Neural progenitor cell (in vitro differentiated cells): ENCODE measurements at regions not wholly inside any gene's neighbourhood (a gene's known extent, or its start where the extent isn't known, plus 50 kb on each side); places are given as distances from the start of the nearest gene placed in this dataset.

Experiments
- CTCF ChIP-seq: fragments of 200-600 bp; sonication (generic); IDR thresholded peaks from 2 replicates; pipeline ENCODE4 v1.5.1; 2017; ENCODE audit warnings: antibody characterized with exemption, mild to moderate bottlenecking
- EZH2 ChIP-seq: fragments of 200-600 bp; sonication (generic); IDR thresholded peaks from 2 replicates; pipeline ENCODE4 v1.6.1; 2017; ENCODE audit warnings: antibody characterized with exemption, mild to moderate bottlenecking, moderate library complexity

GRCh38 chr7:142425281-142425680 lies 167.4 kb upstream of the PRSS58 start:
- no peak for TF ChIP-seq CTCF
- no peak for TF ChIP-seq EZH2
